OCI-LY7 (cell line): ENCODE measurements at regions not wholly inside any gene's neighbourhood (a gene's known extent, or its start where the extent isn't known, plus 50 kb on each side); places are given as distances from the start of the nearest gene placed in this dataset.

Source experiments
- BruUV-seq: library from RNA; stranded (reverse); fragments of 400-500 nt; replicated peaks from 2 replicates; lab custom pipeline; 2021; lab: Mats Ljungman, UMichigan
- CTCF ChIA-PET: fragments of 300-600 bp; sonication (Branson Sonifier 250); formaldehyde crosslinking; loops from one replicate; lab custom pipeline; 2022; ENCODE audit warnings: antibody characterized with exemption; ENCODE audit not compliant: unreplicated experiment; lab: Charles Lee
- POLR2A ChIA-PET: fragments of 300-600 bp; sonication (Branson Sonifier 250); formaldehyde crosslinking; loops from one replicate; lab custom pipeline; 2022; ENCODE audit warnings: antibody characterized with exemption; lab: Charles Lee
- DNase-seq: peaks from one replicate; pipeline ENCODE4 v3.0.0-alpha.2; 2015; ENCODE audit warnings: low spot score
- H2AFZ ChIP-seq: fragments of 200-600 bp; sonication (generic), shearing (Covaris generic); 2 replicates; pipeline ENCODE4 v1.6.1; 2014; ENCODE audit warnings: mild to moderate bottlenecking, antibody characterized with exemption, low read length, moderate library complexity
- H3K27ac ChIP-seq: fragments of 200-600 bp; sonication (generic); 2 replicates; pipeline ENCODE4 v1.5.1; 2014; ENCODE audit warnings: mixed run types, low read depth, mild to moderate bottlenecking, moderate library complexity, low read length, inconsistent platforms; ENCODE audit not compliant: poor library complexity, severe bottlenecking
- H3K36me3 ChIP-seq: fragments of 200-600 bp; sonication (generic); 2 replicates; pipeline ENCODE4 v1.6.1; 2014; ENCODE audit warnings: mild to moderate bottlenecking, antibody characterized with exemption, low read length, moderate library complexity, mixed read lengths; ENCODE audit not compliant: insufficient read depth
- H3K4me1 ChIP-seq: fragments of 200-600 bp; sonication (generic); 2 replicates; pipeline ENCODE4 v1.5.1; 2014; ENCODE audit warnings: mild to moderate bottlenecking, low read length; ENCODE audit not compliant: insufficient read depth, poor library complexity, severe bottlenecking
- H3K4me2 ChIP-seq: fragments of 200-600 bp; sonication (generic); 2 replicates; pipeline ENCODE4 v1.6.1; 2014; ENCODE audit warnings: mild to moderate bottlenecking, low read length
- H3K4me3 ChIP-seq: fragments of 200-600 bp; sonication (generic); 2 replicates; pipeline ENCODE4 v1.5.1; 2014; ENCODE audit warnings: mild to moderate bottlenecking, low read depth, low read length; ENCODE audit not compliant: poor library complexity, severe bottlenecking
- H3K79me2 ChIP-seq: fragments of 200-600 bp; sonication (generic); 2 replicates; pipeline ENCODE4 v1.6.1; 2016; ENCODE audit warnings: low read depth, mild to moderate bottlenecking, low read length, moderate library complexity, mixed read lengths; ENCODE audit not compliant: insufficient read depth
- H3K9me2 ChIP-seq: fragments of 200-600 bp; sonication (generic); 2 replicates; pipeline ENCODE4 v1.6.1; 2016; ENCODE audit warnings: mild to moderate bottlenecking, low read length, mixed read lengths; ENCODE audit not compliant: insufficient read depth
- H3K9me3 ChIP-seq: fragments of 200-600 bp; sonication (generic); 2 replicates; pipeline ENCODE4 v1.6.1; 2014; ENCODE audit warnings: mild to moderate bottlenecking, mixed run types, low read length, mixed read lengths
- H4K20me1 ChIP-seq: fragments of 200-600 bp; sonication (generic); 2 replicates; pipeline ENCODE4 v1.6.1; 2014; ENCODE audit warnings: mild to moderate bottlenecking, antibody characterized with exemption, low read length, moderate library complexity, mixed read lengths; ENCODE audit not compliant: insufficient read depth
- CTCF ChIP-seq: fragments of 200-600 bp; sonication (generic); conservative IDR thresholded peaks from 2 replicates; pipeline ENCODE4 v1.5.1; 2014; ENCODE audit warnings: mild to moderate bottlenecking, antibody characterized with exemption, low read length, moderate library complexity, mixed read lengths
- EZH2phosphoT487 ChIP-seq: fragments of 200-600 bp; sonication (generic); IDR thresholded peaks from 2 replicates; pipeline ENCODE4 v1.6.1; 2018; ENCODE audit warnings: low read depth, borderline replicate concordance, mild to moderate bottlenecking, mixed run types, antibody characterized with exemption, low read length, moderate library complexity, mixed read lengths
- intact Hi-C: fragments of 100-400 bp; cut with micrococcal nuclease; formaldehyde crosslinking; loops from one replicate; pipeline ENCODE4 v1.10.0; 2022; ENCODE audit not compliant: unreplicated experiment

- no TSS peak for BruUV-seq
- POLR2A ChIA-PET: interaction anchor here (0.9 kb wide), 1 partner anchor 19 kb away, joined by 3 read pairs; no protein-coding TSS in a partner anchor
- TF ChIP-seq EZH2phosphoT487: no peak
- TF ChIP-seq CTCF: no peak
Measured at GRCh38 chr11:95713428-95713827, 76.2 kb downstream of the FAM76B start.

GRCh38 chr11:95711945-95712221 lies 77.7 kb downstream of the FAM76B start:
- H3K9me3 ChIP-seq: no peaks in the 10 kb centered on the region
- H3K4me1 ChIP-seq: peaks cover 40% of the 10 kb centered on the region
- H2AFZ ChIP-seq: peak overlapping the region; percentile 95; the same call in 1 of the 2 replicates
- H4K20me1 ChIP-seq: no peaks in the 10 kb centered on the region
- no peaks in the 10 kb centered on the region for H3K36me3 ChIP-seq
- CTCF ChIA-PET: interaction anchor here (0.8 to 1.4 kb wide), 3 partner anchors 12 to 557 kb away, joined by 3 to 4 read pairs (median 3); no protein-coding TSS in a partner anchor
- TF ChIP-seq CTCF (no peak), EZH2phosphoT487 (no peak)
- H3K27ac ChIP-seq: no peak overlapping the region
- H3K4me3 ChIP-seq: no peak overlapping the region
- DNase-seq: no peak
- no peaks in the 10 kb centered on the region for H3K9me2 ChIP-seq
- BruUV-seq: no TSS peak
- peak overlapping the region; percentile 52 for H3K4me2 ChIP-seq
- POLR2A ChIA-PET: interaction anchor here (0.6 to 2.0 kb wide), 9 partner anchors 9 to 211 kb away, joined by 3 to 8 read pairs (median 3); partner anchors contain the start of gene FAM76B
- H3K79me2 ChIP-seq: no peaks in the 10 kb centered on the region
- intact Hi-C loops: loop anchor here (5.0 to 10.0 kb wide), 2 partner anchors 480 to 673 kb away; partner anchors contain the start of genes CCDC82 and SESN3

More at GRCh38 chr11:95713428-95713827, 76.2 kb downstream of the FAM76B start:
- H2AFZ ChIP-seq: no peak overlapping the region
- H3K79me2 ChIP-seq: no peaks in the 10 kb centered on the region
- no peak overlapping the region for H3K4me2 ChIP-seq
- H3K4me1 ChIP-seq: peaks cover 55% of the 10 kb centered on the region
- H3K36me3 ChIP-seq: no peaks in the 10 kb centered on the region
- no peaks in the 10 kb centered on the region for H3K9me2 ChIP-seq
- DNase-seq: no peak
- no peak overlapping the region for H3K27ac ChIP-seq
- intact Hi-C loops: loop anchor here (5.0 to 10.0 kb wide), 2 partner anchors 481 to 671 kb away; partner anchors contain the start of genes CCDC82 and SESN3
- H3K9me3 ChIP-seq: no peaks in the 10 kb centered on the region
- no peaks in the 10 kb centered on the region for H4K20me1 ChIP-seq
- no peak overlapping the region for H3K4me3 ChIP-seq
- CTCF ChIA-PET: no interaction called here
